ENCODE measurements at regions not wholly inside any gene's neighbourhood (a gene's known extent, or its start where the extent isn't known, plus 50 kb on each side); places are given as distances from the start of the nearest gene placed in this dataset.

DNA sequence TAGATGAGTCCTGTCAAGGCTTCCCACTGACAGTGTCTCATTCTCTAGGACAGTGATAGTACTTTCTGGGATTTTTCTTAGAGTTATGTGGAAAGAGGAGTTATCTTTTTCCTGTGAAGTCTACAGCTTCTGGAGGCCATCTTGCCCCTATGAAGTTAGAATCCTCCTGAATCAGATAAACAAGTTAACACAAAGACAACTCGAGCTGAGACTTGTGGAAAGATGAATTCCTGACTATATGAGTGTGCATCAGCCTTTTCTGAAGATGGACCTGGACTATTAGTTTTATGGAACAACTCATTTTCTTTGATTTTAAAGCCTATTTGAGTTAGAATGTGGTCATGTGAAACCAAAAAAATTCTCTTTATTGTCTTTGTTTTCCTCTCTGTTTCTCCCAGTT lies 290.9 kb downstream of the LRRIQ3 start:
- Histone ChIP-seq H3K36me3 (replicated peaks in 1 of 2) (no peaks in the 10 kb centered on the region), H3K9me3 (replicated peaks in 1 of 3) (no peaks in the 10 kb centered on the region), H3K27ac (no peak overlapping the region), H3K4me1 (replicated peaks in 1 of 2) (no peaks in the 10 kb centered on the region), H3K4me3 (no peak overlapping the region), H3K27me3 (no peaks in the 10 kb centered on the region)
- WGBS, 4 donors, result 31 to 49% (median 43%) methylated on average over 1 of the region's 1 CpG
- intact Hi-C loops (cut with DNase I), result no loop called here
- DNase-seq, result no peak
- no peak for TF ChIP-seq POLR2A (IDR thresholded peaks at IDR 0.05)

- H3K27me3 ChIP-seq, result no peaks in the 10 kb centered on the region
- DNase-seq, result no peak
- H3K4me3 ChIP-seq, result no peak overlapping the region
- H3K36me3 ChIP-seq (replicated peaks in 1 of 2), result no peaks in the 10 kb centered on the region
- TF ChIP-seq CTCF (IDR thresholded peaks at IDR 0.05) (no peak), POLR2A (IDR thresholded peaks at IDR 0.05) (no peak)
- intact Hi-C loops (cut with DNase I), result no loop called here
- H3K27ac ChIP-seq, result no peak overlapping the region
- no peaks in the 10 kb centered on the region for H3K4me1 ChIP-seq (replicated peaks in 1 of 2)
- WGBS, 4 donors, result 83 to 85% (median 84%) methylated on average over 3 of the region's 3 CpGs
- H3K9me3 ChIP-seq (replicated peaks in 1 of 3), result no peaks in the 10 kb centered on the region
These were observed 294.9 kb downstream of the LRRIQ3 start for GRCh38 chr1:73903092-73903491.

- intact Hi-C loops (cut with DNase I), result no loop called here
These were observed 296.2 kb downstream of the LRRIQ3 start for GRCh38 chr1:73901738-73902137.

DNA sequence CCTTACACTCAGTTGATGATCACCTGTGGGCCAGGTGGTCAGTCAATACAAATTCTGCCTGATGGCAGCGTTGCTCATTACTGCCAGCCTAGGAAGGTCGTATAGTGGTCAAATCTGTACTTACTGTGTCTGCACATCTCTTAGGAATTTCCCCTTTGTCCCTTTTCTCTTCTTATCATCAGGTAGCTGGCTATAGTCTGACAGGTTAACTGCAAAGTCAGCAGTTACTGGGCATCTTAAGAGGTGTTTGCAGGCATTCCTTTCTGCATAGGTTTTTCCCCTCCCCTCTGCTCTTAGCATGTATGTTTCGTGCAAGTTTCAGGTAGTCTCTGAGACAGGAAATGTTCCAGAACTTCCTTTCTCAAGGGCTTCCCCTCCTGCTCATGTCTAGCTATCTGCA lies 298.7 kb downstream of the LRRIQ3 start:
- Histone ChIP-seq H3K27me3 (no peaks in the 10 kb centered on the region), H3K4me3 (no peak overlapping the region), H3K36me3 (replicated peaks in 1 of 2) (no peaks in the 10 kb centered on the region), H3K9me3 (replicated peaks in 1 of 3) (no peaks in the 10 kb centered on the region), H3K27ac (no peak overlapping the region), H3K4me1 (replicated peaks in 1 of 2) (no peaks in the 10 kb centered on the region)
- 32 to 43% (median 35%) methylated on average over 3 of the region's 3 CpGs for WGBS, 4 donors
- intact Hi-C loops (cut with DNase I), result no loop called here
- TF ChIP-seq POLR2A (IDR thresholded peaks at IDR 0.05) (no peak), CTCF (IDR thresholded peaks at IDR 0.05) (no peak)
- no peak for DNase-seq

More at GRCh38 chr1:73901738-73902137, 296.2 kb downstream of the LRRIQ3 start:
- Histone ChIP-seq H3K27ac (no peak overlapping the region), H3K27me3 (no peaks in the 10 kb centered on the region), H3K9me3 (replicated peaks in 1 of 3) (no peaks in the 10 kb centered on the region), H3K4me1 (replicated peaks in 1 of 2) (no peaks in the 10 kb centered on the region), H3K36me3 (replicated peaks in 1 of 2) (no peaks in the 10 kb centered on the region), H3K4me3 (no peak overlapping the region)
- no peak for DNase-seq
- TF ChIP-seq CTCF (IDR thresholded peaks at IDR 0.05) (no peak), POLR2A (IDR thresholded peaks at IDR 0.05) (no peak)
- 57 to 68% (median 61%) methylated on average over 5 of the region's 5 CpGs for WGBS, 4 donors

DNA sequence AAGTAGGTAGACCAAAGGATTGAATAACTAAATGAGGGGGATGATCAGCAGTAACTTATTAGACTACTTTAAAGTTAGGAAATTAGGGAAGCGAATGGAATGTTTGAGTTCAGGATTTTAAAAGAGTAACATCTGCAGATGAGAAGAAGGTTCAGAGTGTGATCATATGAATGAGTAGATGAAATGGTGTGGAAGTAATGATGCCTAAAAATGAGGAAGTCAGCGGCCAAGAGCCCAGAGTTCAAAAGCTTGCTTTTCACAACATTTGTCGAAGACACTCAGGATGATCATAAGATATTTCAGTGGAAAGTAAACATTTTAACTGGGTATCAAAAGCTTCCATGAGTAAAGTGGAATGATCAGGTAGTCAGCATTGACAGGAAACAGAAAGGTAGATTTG lies 299.4 kb downstream of the LRRIQ3 start:
- Histone ChIP-seq H3K27ac (no peak overlapping the region), H3K36me3 (replicated peaks in 1 of 2) (no peaks in the 10 kb centered on the region), H3K27me3 (no peaks in the 10 kb centered on the region), H3K4me1 (replicated peaks in 1 of 2) (no peaks in the 10 kb centered on the region), H3K9me3 (replicated peaks in 1 of 3) (no peaks in the 10 kb centered on the region), H3K4me3 (no peak overlapping the region)
- TF ChIP-seq CTCF (IDR thresholded peaks at IDR 0.05) (no peak), POLR2A (IDR thresholded peaks at IDR 0.05) (no peak)
- WGBS, 4 donors, result 75 to 87% (median 80%) methylated on average over 3 of the region's 3 CpGs
- DNase-seq, result no peak
- intact Hi-C loops (cut with DNase I), result no loop called here

Data from adrenal gland (tissue), 9 donors.